NOMO-1 treated with DMSO at 0.1 percent for 48 hours (cell line): ENCODE measurements at regions not wholly inside any gene's neighbourhood (a gene's known extent, or its start where the extent isn't known, plus 50 kb on each side); places are given as distances from the start of the nearest gene placed in this dataset.

Experiments used
- DNase-seq: peaks from one replicate; lab custom pipeline; 2025; ENCODE audit not compliant: unreplicated experiment; lab: John Stamatoyannopoulos, UW

DNA sequence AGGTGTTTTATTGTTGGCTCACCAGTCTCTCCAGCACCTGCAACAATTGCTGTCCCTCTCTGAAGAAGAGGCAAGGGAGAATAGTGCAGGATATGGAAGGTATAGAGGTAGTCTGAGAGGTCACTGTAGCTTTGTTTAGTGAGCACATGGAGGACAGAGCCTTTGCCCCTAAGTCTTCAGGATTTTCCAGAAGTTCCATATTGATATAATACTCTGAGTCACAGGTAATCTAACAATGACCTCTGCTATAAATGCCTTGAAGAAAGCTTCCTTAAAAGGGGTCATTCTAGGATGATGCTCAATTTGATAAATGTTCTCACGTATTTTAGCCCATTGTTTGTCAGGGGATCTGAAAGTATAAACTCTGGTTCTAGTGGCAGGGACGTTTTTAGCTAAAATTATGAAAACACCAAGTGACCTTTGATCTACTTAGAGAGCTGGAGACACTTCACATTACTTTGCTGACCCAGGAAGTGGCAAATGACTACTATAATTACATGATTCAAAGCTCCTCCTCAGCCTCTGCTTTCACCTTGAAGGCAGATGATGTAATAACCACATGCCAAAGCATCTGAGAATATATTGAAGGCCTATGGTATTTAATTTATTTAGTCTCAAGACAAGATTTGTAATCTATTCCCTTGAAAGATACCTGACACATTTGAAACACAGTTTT, 366.9 kb upstream of the NUDT12 start:
- DNase-seq: no peak

DNA sequence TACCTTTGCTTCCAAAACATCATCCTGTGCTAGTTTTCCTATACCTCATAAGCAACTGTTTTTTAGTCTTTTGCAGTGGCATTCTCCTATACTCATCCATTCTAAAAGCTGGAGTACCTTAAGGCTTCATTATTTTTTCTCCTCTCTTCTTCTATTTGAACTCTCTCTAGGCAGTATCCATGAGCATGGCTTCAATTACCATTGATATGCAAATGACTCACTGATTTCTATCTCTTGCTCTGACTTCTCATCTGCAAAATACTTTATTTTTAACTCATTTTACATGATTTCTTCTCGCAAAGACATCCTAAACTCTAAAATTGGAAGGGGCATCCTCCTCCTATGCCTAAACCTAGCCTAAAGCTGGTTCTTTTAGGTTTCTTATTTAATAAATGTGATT, 365.1 kb upstream of the NUDT12 start:
- DNase-seq: no peak

DNA sequence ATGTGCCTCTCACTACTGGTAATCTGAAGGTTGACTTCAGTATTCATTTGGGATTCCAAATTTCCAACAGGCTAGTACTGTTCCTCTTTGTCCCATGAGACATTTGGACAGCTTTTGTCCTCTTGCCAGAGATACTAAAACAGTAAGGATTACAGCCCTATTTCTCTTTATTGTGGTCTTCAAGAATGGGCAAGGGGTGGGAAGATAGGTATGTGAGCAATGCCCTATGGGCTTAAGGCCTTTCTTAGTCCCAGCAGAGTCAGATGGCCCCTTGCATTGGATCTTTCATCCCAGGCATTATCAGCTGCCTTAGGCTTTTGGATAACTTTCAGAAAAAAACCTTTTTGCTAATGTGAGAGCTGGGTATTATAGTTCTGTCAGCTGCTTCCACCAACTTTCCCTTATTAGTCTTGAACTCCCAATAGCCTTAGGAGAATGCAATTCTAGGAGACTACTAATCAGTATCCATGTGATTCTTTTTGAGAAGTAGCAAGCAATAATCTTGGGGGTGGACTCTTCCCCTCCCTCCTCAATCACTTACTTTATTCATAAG, 361.1 kb upstream of the NUDT12 start:
- DNase-seq: no peak

DNA sequence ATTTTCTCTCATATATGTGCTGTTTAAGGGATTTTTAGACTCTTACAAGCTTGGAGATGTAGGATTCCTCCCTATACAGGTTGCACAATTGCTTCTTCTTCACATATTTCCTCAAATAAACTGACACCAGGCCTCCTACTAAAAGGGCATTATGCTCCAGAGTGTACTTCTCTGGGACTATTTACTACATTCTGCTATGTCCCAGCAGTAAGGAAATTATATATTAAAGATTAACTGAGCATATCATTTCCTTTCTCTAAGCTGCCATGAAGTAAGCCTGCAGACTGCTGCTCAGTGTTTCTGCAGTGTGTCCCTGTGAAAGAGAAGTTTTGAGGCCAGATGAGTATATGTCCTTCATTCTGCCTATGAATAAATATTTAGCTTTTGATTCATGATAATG, 356.9 kb upstream of the NUDT12 start:
- DNase-seq: no peak

DNA sequence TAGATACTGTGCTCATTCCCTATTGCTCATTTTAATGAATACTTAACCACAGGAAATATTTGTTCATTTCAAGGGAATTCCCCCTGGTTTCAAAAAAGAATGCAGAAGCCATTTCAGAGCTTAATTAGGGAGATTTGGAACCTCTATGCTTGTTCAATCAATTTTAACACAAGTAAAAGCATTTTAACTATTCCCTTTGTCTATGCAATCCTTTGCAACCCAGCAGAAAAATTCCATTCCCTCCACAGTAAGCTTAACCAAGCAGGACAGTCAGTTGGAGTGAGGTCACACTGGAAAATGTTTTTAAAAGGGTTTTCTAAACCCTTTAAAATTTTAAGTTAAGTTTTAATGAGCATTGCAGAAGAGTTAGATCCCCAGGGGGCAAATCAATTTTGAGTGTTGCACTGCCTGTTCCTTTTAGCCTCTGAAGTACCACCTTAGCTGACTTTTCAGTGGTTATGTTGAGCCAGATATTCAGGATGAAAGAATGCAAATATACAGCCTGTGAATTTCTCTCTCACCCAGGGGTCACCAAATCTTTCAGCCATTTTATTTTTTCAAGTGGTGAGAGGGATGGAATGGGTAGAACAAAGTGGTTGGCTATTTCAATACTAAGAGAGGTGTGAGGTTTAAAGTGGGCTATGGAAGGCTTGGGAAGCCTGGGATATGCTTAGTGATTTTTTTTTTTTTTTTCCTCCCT, 356.2 kb upstream of the NUDT12 start:
- no peak for DNase-seq

DNA sequence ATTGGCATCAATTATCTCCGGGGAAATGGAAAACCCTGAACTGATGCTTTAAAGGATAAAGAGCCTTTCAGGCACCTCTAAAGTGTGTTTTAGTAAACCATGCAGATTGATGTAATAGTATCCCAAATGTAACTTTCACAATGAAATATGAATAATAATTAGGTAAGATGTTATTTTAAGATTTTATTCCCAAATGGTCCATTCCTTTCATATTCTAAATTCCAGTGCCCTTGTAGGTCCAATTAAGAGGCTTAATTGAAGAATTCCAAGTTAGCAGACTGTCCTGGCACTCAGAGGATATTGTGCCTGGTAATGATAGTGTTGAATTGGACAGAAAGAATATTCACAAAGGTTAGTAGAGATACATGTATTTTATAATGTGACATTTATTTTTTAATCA, 352.5 kb upstream of the NUDT12 start:
- no peak for DNase-seq

DNA sequence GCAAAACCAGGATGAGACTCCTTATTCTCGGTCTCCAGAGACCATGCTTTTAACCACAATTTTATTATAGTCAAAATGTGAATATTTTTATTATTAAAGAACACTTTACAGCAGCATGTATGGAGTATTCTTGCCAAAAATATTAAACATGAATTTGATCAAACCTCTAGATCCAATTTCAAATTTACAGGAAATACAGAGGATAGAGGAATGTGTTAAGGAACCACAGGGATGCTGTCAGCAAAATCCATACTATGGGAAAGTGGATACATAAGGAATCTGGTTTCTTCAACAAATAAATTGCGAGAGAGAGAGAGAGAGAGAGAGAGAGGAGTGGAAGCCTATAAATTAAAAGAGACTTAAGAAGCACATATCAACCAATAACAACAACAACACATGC, 348.2 kb upstream of the NUDT12 start:
- DNase-seq: no peak

DNA sequence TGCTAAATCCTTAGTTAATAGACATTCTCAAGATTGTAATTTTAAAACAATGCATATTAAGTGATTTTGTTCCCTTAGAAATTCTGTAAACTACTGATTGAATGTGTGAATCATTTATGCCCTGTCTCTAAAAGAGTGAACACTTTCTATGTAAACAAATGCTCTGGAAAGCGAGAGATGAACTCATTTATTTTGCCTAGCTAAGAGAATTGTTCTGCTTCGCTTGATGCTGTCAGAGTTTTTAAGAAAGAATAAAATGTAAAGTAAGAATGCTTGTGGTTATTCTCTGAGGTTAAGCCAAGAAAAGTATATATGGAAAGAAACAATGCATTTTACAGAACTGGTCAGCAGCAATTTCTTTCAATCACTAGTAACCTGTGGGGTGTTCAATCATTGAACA, 347.4 kb upstream of the NUDT12 start:
- DNase-seq: no peak

DNA sequence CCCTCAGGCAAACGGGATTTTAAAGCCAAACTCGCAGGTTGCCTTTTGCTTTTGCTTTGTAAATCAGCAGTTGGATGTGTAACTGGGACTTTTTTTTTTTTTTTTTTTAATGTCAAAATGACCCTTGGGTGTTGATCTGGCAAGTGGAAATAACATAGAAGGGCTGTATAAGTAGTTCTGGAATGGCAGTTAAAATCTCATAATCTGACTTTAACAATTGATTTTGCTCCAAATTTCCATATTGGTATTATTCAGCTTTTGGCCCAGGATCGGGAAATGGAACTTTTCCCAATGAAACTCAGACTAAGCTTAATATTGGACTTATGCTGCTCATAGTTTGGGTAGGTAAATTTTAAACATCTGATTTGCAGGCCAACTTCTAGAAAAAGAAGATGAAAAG, 346.8 kb upstream of the NUDT12 start:
- DNase-seq: no peak

DNA sequence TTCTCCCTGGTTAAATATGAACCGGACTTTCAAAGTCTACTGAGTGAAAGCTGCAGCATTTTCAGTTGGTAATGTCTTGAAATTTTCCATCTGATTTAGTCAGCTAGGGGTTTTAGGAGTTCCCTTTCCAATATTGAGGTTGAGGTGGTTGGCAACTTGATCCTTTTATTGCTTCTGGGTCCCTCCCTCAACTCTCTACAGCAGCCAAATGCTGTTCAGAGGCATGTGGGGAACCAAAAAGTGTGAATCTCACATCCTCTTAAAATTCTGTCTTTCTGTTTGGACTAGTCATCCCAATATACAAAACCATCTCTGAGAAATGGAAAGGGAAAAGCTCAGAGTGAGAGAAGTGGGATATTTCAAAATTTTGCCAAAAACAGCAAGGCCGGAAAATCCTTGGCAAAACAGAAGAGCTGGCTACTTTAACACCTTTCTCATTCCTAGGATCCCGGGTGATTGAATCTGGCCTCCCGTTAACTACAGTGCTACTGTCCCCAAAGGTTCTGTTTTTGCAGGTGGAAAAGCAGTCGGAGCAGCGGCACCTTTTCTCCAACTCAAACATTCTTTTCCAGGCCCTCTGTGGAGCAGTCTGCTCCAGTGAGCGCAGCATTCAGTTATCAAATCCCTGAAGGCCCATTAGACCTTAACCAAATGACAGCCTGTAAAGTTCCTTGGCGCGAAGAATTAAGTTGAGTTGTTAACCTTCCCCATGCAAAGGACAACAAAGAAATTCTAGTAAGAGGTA, 345.9 kb upstream of the NUDT12 start:
- no peak for DNase-seq

DNA sequence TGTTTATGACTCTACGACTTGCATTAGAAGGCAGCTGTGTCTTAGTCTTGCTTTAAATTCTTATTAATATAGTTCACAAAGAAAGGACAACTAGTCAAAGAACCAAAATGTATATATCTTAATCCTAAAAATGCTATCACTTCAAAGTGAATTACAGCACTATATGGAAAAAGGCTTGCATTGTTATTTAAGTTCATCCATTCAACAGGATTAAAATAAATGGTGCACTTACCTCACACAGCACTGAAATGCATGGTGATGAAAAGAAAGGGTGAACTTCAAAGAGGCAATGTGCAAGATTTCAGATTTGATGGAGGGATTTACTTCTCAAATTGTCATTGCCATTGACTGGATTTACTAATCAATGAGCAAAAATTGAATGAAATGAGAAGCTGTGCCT, 344.4 kb upstream of the NUDT12 start:
- no peak for DNase-seq

DNA sequence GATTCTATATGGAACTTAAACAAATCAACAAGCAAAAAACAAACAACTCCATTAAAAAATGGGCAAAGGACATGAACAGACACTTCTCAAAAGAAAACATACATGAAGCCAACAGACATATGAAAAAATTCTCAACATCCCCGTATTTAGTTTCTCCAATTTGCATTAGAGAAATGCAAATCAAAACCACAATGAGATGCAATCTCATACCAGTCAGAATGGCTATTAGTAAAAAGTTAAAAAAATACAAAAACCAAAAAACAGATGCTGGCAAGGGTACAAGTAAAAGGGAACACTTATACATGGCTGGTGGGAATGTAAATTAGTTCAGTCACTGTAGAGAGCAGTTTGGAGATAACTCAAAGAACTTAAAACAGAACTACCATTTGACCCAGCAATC, 342.1 kb upstream of the NUDT12 start:
- DNase-seq: no peak

DNA sequence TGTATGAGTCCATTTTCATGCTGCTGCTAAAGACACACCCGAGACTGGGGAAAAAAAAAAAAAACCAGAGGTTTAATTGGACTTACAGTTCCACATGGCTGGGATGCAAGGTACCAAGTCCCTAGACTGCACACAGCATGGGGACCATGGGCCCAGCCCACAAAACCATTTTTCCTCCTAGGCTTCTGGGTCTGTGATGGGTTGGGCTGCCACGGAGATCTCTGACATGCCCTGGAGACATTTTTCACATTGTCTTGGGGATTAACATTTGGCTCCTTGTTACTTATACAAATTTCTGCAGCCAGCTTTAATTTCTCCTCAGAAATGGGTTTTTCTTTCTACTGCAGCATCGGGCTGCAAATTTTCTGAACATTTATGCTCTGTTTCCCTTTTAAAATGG, 340.3 kb upstream of the NUDT12 start:
- no peak for DNase-seq

DNA sequence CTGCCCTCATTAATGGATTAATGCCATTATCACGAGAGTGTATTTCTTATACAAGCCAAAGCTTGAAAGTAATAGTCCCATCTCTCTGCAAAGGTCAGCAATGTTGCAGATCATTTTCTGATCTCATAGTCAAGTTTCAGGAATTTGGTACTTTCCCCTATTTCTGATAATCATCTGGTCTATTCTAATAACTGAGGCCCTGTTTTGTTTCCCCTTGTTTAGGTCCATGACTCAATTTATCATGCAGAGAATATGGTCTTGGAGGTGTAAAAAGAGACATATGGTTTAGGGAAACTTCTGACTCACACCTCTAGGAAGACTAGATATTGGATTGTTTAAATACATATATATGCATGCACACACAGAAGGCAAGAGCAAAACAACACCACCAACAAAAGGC, 339.3 kb upstream of the NUDT12 start:
- no peak for DNase-seq

DNA sequence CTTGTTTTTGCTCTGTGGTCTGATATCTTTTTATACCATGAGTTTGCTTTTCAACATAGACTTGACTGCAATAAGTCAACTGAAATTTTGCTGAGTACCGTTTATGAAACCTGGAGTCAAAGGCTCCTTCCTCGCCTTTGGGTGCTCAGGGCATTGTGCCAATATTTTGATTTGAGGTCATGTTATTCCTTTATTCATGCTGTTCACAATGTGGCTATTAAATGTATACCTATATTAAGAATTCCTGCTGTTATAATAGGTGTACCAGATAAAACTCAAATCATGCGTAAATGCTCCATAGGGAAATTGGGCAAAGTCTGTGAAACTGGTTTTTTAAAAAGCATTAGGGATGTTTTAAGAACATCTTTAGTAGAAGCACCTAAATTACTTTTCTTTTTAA, 334.0 kb upstream of the NUDT12 start:
- no peak for DNase-seq

DNA sequence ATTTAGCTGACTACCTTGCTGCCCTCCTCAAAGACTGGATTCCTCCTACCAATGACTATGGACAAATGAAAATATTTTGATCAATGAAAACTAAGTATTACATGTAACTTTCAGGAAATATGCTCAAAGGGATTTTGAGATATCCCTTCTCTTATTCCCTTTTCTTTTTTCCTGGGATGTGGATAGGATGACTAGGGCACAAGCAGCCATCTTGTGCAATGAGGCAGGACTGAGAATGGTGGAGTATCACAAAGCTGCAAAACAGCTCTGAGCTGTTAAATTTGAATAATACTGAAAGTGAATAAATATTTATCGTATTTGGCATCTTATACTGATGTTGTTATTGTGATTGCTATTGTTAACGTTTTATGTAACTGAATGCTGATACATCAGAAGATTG, 333.1 kb upstream of the NUDT12 start:
- no peak for DNase-seq

DNA sequence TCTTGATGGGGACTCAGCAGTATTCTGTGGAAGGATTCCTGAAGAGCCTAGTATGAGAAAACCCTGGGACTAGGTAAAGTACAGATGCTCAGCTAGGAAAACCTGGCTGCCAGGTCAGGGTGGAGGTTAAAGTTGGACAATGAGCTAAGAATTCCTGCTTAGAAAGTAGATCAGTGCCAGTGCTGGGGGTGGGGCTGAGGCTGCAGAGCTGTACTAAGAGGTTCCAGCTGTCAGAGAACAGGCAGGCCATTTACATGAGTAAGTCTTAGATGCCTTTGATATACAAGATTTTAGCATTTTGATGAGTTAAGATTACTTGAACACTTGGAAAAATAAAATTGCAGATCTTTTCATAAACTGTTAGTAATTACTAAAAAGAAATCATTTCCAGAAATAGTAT, 332.3 kb upstream of the NUDT12 start:
- no peak for DNase-seq

DNA sequence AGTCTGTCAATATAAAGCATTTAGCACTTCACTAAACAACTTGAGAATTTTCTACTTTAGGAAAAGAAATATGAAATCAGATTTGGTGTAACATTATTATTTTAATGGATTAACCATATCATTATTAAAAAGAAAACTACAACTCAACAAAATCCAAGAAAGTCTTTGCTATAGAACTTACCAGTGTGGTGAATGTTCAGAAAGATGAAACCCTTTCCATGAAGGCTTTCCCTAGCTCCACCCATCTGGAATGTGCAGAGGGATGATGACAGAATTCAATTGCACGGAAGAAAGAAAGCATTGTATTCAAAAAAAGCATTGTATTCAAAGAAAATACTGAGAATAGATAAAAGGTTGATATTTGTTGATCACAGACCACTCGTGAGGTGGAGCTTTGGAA, 328.6 kb upstream of the NUDT12 start:
- DNase-seq: no peak

DNA sequence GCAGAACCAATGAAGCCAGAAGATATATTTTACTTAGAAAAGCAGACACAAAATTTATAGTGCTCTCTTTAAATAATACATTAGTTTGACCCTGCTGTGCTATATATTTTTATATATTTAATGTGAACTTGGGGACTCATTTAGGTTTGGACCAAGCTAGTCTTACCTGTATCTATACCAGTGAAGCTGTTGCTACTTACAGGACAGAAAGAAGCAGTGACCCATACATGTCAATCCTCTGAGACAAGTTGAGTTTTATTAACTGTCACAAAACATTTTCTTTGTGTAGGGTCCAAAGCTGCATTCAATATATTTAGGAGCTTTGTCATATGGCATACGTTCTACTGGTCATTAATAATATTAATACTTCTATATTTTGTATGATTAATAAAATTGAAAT, 327.7 kb upstream of the NUDT12 start:
- DNase-seq: no peak

DNA sequence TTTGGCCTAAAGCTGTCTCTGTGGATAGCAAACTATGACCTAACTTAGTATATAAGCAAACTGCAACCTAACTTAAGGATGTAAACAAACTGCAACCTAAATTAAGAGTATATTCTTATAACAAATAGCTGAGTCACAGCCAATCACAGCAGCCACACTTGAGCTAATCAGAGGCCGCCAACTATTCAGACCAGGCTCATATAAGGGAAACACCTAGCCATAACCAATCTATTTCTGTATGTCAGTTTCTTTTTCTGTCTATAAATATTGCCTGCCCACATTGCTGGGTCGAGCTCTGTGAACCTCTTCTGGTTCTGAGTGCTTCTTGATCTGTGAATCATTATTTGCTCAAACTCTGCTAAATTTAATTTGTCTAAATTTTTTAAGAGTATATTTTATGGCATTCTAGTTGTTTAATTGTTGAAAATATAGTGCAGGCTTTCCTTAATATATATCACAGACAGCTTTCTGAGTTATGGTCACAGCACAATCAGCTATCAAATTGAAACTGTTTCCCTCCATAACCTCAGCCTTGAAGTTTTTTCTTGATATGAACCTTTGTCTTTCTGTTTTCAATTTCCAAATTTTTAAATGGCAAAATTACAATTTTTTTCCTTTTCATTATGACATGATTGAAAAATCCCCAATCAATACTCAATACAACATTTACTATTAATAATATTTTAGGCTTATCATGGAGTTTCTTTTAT, 327.1 kb upstream of the NUDT12 start:
- no peak for DNase-seq

DNA sequence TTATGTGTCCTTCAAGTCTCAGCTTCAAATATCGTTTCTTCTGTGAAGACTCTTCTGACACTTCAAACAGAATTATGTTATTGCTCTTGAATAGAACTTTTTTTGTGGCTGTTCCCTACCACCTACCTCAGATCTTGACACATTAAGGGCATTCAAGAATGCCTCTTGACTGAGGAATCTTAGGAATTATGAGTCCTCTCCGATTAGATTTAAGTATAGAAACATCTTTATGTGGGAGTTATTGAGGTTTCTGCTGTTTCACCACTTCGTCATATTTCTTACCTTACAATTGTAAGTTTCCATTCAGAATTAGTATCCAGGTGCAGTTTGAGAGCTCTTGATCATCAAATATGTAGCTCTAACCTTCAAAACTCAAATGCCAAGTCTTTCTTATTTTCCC, 324.2 kb upstream of the NUDT12 start:
- DNase-seq: no peak
